H9 (cell line): ENCODE measurements at regions not wholly inside any gene's neighbourhood (a gene's known extent, or its start where the extent isn't known, plus 50 kb on each side); places are given as distances from the start of the nearest gene placed in this dataset.

Experiments used
- DNase-seq: peaks from one replicate; pipeline ENCODE4 v3.0.0-alpha.2; 2017
- H2AFZ ChIP-seq: one replicate; pipeline ENCODE4 v1.6.1; 2013; ENCODE audit warnings: mild to moderate bottlenecking, low read length, control low read depth, moderate library complexity
- H2AK5ac ChIP-seq: 2 replicates; pipeline ENCODE4 v1.6.1; 2013; ENCODE audit warnings: low read length, control low read depth, mixed read lengths; ENCODE audit not compliant: insufficient read length
- H2BK120ac ChIP-seq: one replicate; pipeline ENCODE4 v1.6.1; 2013; ENCODE audit warnings: low read depth, mild to moderate bottlenecking, low read length, control low read depth, inconsistent platforms; ENCODE audit not compliant: poor library complexity, severe bottlenecking
- H2BK12ac ChIP-seq: 2 replicates; pipeline ENCODE4 v1.6.1; 2013; ENCODE audit warnings: low read length, control low read depth, mixed read lengths, low read depth; ENCODE audit not compliant: insufficient read length
- H2BK15ac ChIP-seq: 2 replicates; pipeline ENCODE4 v1.6.1; 2013; ENCODE audit warnings: low read depth, low read length, control low read depth
- H2BK20ac ChIP-seq: one replicate; pipeline ENCODE4 v1.6.1; 2013; ENCODE audit warnings: low read depth, mild to moderate bottlenecking, low read length, control low read depth, inconsistent platforms; ENCODE audit not compliant: poor library complexity, severe bottlenecking
- H2BK5ac ChIP-seq: 2 replicates; pipeline ENCODE4 v1.6.1; 2013; ENCODE audit warnings: low read length, control low read depth, mixed read lengths; ENCODE audit not compliant: insufficient read length
- H3K14ac ChIP-seq: 2 replicates; pipeline ENCODE4 v1.6.1; 2013; ENCODE audit warnings: low read length, control low read depth; ENCODE audit not compliant: insufficient read depth
- H3K18ac ChIP-seq: 2 replicates; pipeline ENCODE4 v1.6.1; 2013; ENCODE audit warnings: low read depth, mild to moderate bottlenecking, mixed read lengths, low read length, control low read depth; ENCODE audit not compliant: insufficient read length
- H3K23ac ChIP-seq: 2 replicates; pipeline ENCODE4 v1.6.1; 2013; ENCODE audit warnings: low read length, control low read depth, mixed read lengths, low read depth; ENCODE audit not compliant: insufficient read length
- H3K23me2 ChIP-seq: 2 replicates; pipeline ENCODE4 v1.6.1; 2013; ENCODE audit warnings: low read depth, mild to moderate bottlenecking, mixed read lengths, low read length, control low read depth; ENCODE audit not compliant: insufficient read length, poor library complexity, severe bottlenecking
- H3K27ac ChIP-seq: 2 replicates; pipeline ENCODE4 v1.5.1; 2013; ENCODE audit warnings: low read length, control low read depth, mixed read lengths, low read depth; ENCODE audit not compliant: insufficient read length
- H3K27me3 ChIP-seq: 2 replicates; pipeline ENCODE4 v1.6.1; 2013; ENCODE audit warnings: low read length, control low read depth, inconsistent platforms; ENCODE audit not compliant: insufficient read depth
- H3K4ac ChIP-seq: 2 replicates; pipeline ENCODE4 v1.6.1; 2013; ENCODE audit warnings: low read depth, mild to moderate bottlenecking, control low read depth, inconsistent platforms, low read length, moderate library complexity
- H3K4me1 ChIP-seq: 2 replicates; pipeline ENCODE4 v1.6.1; 2013; ENCODE audit warnings: low read length, control low read depth, inconsistent platforms; ENCODE audit not compliant: insufficient read depth
- H3K4me2 ChIP-seq: 2 replicates; pipeline ENCODE4 v1.6.1; 2013; ENCODE audit warnings: low read length, control low read depth, mixed read lengths; ENCODE audit not compliant: insufficient read length, insufficient read depth
- H3K56ac ChIP-seq: 2 replicates; pipeline ENCODE4 v1.6.1; 2013; ENCODE audit warnings: low read depth, mild to moderate bottlenecking, mixed read lengths, low read length, control low read depth; ENCODE audit not compliant: insufficient read length
- H3K79me1 ChIP-seq: 2 replicates; pipeline ENCODE4 v1.6.1; 2013; ENCODE audit warnings: low read depth, mild to moderate bottlenecking, moderate library complexity, low read length, control low read depth, inconsistent platforms; ENCODE audit not compliant: insufficient read depth, poor library complexity, severe bottlenecking
- H3K79me2 ChIP-seq: 2 replicates; pipeline ENCODE4 v1.6.1; 2013; ENCODE audit warnings: low read length, control low read depth, inconsistent platforms; ENCODE audit not compliant: insufficient read depth
- H3K9ac ChIP-seq: 2 replicates; pipeline ENCODE4 v1.6.1; 2013; ENCODE audit warnings: low read length, control low read depth, mixed read lengths; ENCODE audit not compliant: insufficient read length; ENCODE audit errors: extremely low read depth
- H3K9me3 ChIP-seq: one replicate; pipeline ENCODE4 v1.6.1; 2013; ENCODE audit warnings: low read depth, low read length, inconsistent platforms; ENCODE audit not compliant: control insufficient read depth
- H3T11ph ChIP-seq: one replicate; pipeline ENCODE4 v1.6.1; 2013; ENCODE audit warnings: mild to moderate bottlenecking, low read length, control low read depth, inconsistent platforms
- H4K20me1 ChIP-seq: one replicate; pipeline ENCODE4 v1.6.1; 2013; ENCODE audit not compliant: control insufficient read depth, insufficient read length, insufficient read depth
- H4K5ac ChIP-seq: 2 replicates; pipeline ENCODE4 v1.6.1; 2013; ENCODE audit warnings: low read depth, mild to moderate bottlenecking, mixed read lengths, low read length, control low read depth; ENCODE audit not compliant: insufficient read length
- H4K8ac ChIP-seq: replicated peaks from 2 replicates; pipeline ENCODE4 v1.6.1; 2013; ENCODE audit warnings: low read length, control low read depth, mixed read lengths, low read depth; ENCODE audit not compliant: insufficient read length
- H4K91ac ChIP-seq: 2 replicates; pipeline ENCODE4 v1.6.1; 2013; ENCODE audit warnings: low read depth, mild to moderate bottlenecking, moderate library complexity, mixed read lengths, low read length, control low read depth; ENCODE audit not compliant: insufficient read length
- H3K27ac Mint-ChIP-seq, 3 experiments: 2 replicates in 2 of 3; 3 replicates in 1 of 3; pipeline ENCODE4 v1.8.0; 2020 to 2021; ENCODE audit warnings: mixed read lengths in 3 of 3, mild to moderate bottlenecking in 1 of 3, moderate library complexity in 1 of 3
- H3K27me3 Mint-ChIP-seq: 2 replicates; pipeline ENCODE4 v1.8.0; 2021; ENCODE audit warnings: low read depth, mild to moderate bottlenecking, moderate library complexity, mixed read lengths
- H3K36me3 Mint-ChIP-seq, 3 experiments: 2 replicates in 2 of 3; 3 replicates in 1 of 3; pipeline ENCODE4 v1.8.0; 2020 to 2021; ENCODE audit warnings: low read depth in 3 of 3, mixed read lengths in 3 of 3; ENCODE audit not compliant: insufficient read depth in 1 of 3
- H3K4me1 Mint-ChIP-seq, 2 experiments: 2 replicates each; pipeline ENCODE4 v1.8.0; 2020; ENCODE audit warnings: mixed read lengths in 2 of 2
- H3K4me3 Mint-ChIP-seq, 2 experiments: 2 replicates in 1 of 2; 3 replicates in 1 of 2; pipeline ENCODE4 v1.8.0; 2020 to 2021; ENCODE audit warnings: mild to moderate bottlenecking in 2 of 2, mixed read lengths in 2 of 2, moderate library complexity in 1 of 2
- H3K9me3 Mint-ChIP-seq, 2 experiments: 2 replicates in 1 of 2; 3 replicates in 1 of 2; pipeline ENCODE4 v1.8.0; 2020; ENCODE audit warnings: mild to moderate bottlenecking in 2 of 2, mixed read lengths in 2 of 2, moderate library complexity in 1 of 2
- CTCF ChIP-seq: fragments of 200-600 bp; sonication (generic); conservative IDR thresholded peaks from 3 replicates; pipeline ENCODE4 v1.8.0; 2021; ENCODE audit warnings: antibody characterized with exemption, mild to moderate bottlenecking
- WGBS: extraction: QIAGEN DNeasy Blood & Tissue Kit; methylation state at CpG from one replicate; pipeline ENCODE4 v1.1.7; 2013; ENCODE audit warnings: missing lambda C conversion rate, low lambda C conversion rate, mixed read lengths; ENCODE audit not compliant: insufficient read length; ENCODE audit errors: extremely low coverage; 5-methylcytosine and 5-hydroxymethylcytosine counted together

- no peak overlapping the region for H2AFZ ChIP-seq
- no peak overlapping the region for H3K27ac ChIP-seq
- no peak overlapping the region for H2BK120ac ChIP-seq
- H3K79me2 ChIP-seq = no peaks in the 10 kb centered on the region
- H4K8ac ChIP-seq = no peak overlapping the region
- no peak overlapping the region for H3K18ac ChIP-seq
- H3K56ac ChIP-seq = no peak overlapping the region
- H4K5ac ChIP-seq = no peak overlapping the region
- no peaks in the 10 kb centered on the region for H3K9me3 Mint-ChIP-seq
- no peak for DNase-seq
- H2BK12ac ChIP-seq = no peak overlapping the region
- no CpG with 5 or more reads among the region's 3 CpGs for WGBS
- H4K91ac ChIP-seq = no peak overlapping the region
- H2BK20ac ChIP-seq = no peak overlapping the region
- no peaks in the 10 kb centered on the region for H3K36me3 Mint-ChIP-seq
- H3K9ac ChIP-seq = no peak overlapping the region
- H3K4me2 ChIP-seq = no peak overlapping the region
- H3K14ac ChIP-seq = no peak overlapping the region
- H3K4me3 Mint-ChIP-seq = no peak overlapping the region
- H3K4me1 ChIP-seq = no peaks in the 10 kb centered on the region
- H3K23ac ChIP-seq = no peak overlapping the region
- no peaks in the 10 kb centered on the region for H3K79me1 ChIP-seq
- H3K9me3 ChIP-seq = no peaks in the 10 kb centered on the region
- no peak overlapping the region for H2BK15ac ChIP-seq
- H3K4me1 Mint-ChIP-seq = peaks cover 0 to 3% of the 10 kb centered on the region in 2 experiments; a peak in 1 of 4 replicates
- TF ChIP-seq CTCF = no peak
- H3K27me3 ChIP-seq = no peaks in the 10 kb centered on the region
- H3K4ac ChIP-seq = no peak overlapping the region
- H3T11ph ChIP-seq = no peak overlapping the region
- no peak overlapping the region for H2BK5ac ChIP-seq
- no peak overlapping the region for H2AK5ac ChIP-seq
- H4K20me1 ChIP-seq = no peaks in the 10 kb centered on the region
- H3K27me3 Mint-ChIP-seq = no peaks in the 10 kb centered on the region
- H3K27ac Mint-ChIP-seq = no peak overlapping the region
- H3K23me2 ChIP-seq = no peaks in the 10 kb centered on the region
These were observed 1465.4 kb upstream of the FLRT2 start for GRCh38 chr14:84064316-84065125.
